NB4 (cell line): ENCODE measurements at regions not wholly inside any gene's neighbourhood (a gene's known extent, or its start where the extent isn't known, plus 50 kb on each side); places are given as distances from the start of the nearest gene placed in this dataset.

Source experiments
- POLR2A ChIP-seq: IDR thresholded peaks from 2 replicates; pipeline ENCODE4 v1.6.1; 2011; ENCODE audit warnings: mild to moderate bottlenecking; ENCODE audit not compliant: insufficient read length; ENCODE audit errors: extremely low read depth
- TF ChIP-seq, protein P1 (sequence below): IDR thresholded peaks from one replicate; pipeline ENCODE4 v1.5.1; 2012; ENCODE audit warnings: low read depth, low read length

DNA sequence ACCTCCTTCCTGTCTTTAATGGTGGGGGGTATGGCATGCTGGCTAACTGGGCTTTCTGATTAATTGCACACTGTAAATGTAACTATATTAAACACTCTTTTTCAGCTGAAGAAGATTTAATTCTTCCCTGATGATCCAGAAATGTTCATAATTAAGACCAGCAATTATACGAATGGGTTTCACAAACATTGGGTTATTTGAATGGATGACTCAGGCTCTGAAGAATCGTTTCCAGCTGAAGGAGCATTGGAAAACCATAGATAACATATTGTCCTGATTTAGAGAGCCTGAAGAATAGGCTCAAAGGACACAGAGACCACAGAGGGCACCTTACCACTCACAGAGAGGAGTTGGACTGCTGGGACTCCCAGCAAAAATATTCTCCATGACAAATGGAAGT lies 130.7 kb upstream of the SSTR4 start:
- TF ChIP-seq, protein P1, sequence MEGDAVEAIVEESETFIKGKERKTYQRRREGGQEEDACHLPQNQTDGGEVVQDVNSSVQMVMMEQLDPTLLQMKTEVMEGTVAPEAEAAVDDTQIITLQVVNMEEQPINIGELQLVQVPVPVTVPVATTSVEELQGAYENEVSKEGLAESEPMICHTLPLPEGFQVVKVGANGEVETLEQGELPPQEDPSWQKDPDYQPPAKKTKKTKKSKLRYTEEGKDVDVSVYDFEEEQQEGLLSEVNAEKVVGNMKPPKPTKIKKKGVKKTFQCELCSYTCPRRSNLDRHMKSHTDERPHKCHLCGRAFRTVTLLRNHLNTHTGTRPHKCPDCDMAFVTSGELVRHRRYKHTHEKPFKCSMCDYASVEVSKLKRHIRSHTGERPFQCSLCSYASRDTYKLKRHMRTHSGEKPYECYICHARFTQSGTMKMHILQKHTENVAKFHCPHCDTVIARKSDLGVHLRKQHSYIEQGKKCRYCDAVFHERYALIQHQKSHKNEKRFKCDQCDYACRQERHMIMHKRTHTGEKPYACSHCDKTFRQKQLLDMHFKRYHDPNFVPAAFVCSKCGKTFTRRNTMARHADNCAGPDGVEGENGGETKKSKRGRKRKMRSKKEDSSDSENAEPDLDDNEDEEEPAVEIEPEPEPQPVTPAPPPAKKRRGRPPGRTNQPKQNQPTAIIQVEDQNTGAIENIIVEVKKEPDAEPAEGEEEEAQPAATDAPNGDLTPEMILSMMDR, result no peak
- TF ChIP-seq POLR2A, result no peak
